ENCODE measurements at regions not wholly inside any gene's neighbourhood (a gene's known extent, or its start where the extent isn't known, plus 50 kb on each side); places are given as distances from the start of the nearest gene placed in this dataset.

DNA sequence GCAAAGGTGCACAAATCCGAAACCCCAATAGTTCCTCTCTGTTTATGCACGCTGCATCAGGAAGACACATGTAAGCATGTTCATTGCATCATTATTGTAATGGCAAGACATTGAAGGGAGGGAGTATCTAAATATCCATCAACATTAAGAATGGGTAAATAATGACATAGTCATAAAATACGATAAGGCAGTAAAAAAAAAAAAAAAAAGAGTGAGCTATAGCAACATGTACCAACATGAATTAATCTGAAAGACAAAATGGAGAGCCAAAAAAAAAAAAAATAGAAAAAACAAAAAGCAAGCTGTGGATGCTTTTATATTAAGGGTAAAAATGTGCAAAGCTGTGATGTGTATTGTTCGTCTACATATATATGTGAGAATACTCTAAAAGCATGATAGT, 70.2 kb upstream of the ABLIM1 start:
- ChIA-PET POLR2A (interaction anchor here (0.7 kb wide), 1 partner anchor 285 kb away, joined by 3 read pairs; no protein-coding TSS in a partner anchor), CTCF (no interaction called here)
- peaks cover 4% of the 10 kb centered on the region for H3K4me1 Mint-ChIP-seq
- H3K36me3 Mint-ChIP-seq = no peaks in the 10 kb centered on the region
- H3K27ac Mint-ChIP-seq = no peak overlapping the region
- DNase-seq (ENCODE audit: low spot score) = no peak
- TF ChIP-seq, protein P1, sequence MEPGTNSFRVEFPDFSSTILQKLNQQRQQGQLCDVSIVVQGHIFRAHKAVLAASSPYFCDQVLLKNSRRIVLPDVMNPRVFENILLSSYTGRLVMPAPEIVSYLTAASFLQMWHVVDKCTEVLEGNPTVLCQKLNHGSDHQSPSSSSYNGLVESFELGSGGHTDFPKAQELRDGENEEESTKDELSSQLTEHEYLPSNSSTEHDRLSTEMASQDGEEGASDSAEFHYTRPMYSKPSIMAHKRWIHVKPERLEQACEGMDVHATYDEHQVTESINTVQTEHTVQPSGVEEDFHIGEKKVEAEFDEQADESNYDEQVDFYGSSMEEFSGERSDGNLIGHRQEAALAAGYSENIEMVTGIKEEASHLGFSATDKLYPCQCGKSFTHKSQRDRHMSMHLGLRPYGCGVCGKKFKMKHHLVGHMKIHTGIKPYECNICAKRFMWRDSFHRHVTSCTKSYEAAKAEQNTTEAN (CRISPR knock-in tag; IDR thresholded peaks at IDR 0.05) = no peak
- TF ChIP-seq OVOL2 (CRISPR knock-in tag; IDR thresholded peaks at IDR 0.05; ENCODE audit: borderline replicate concordance) = no peak
- no peak for TF ChIP-seq FOXK1 (CRISPR knock-in tag; IDR thresholded peaks at IDR 0.05)
- TF ChIP-seq, protein P2, sequence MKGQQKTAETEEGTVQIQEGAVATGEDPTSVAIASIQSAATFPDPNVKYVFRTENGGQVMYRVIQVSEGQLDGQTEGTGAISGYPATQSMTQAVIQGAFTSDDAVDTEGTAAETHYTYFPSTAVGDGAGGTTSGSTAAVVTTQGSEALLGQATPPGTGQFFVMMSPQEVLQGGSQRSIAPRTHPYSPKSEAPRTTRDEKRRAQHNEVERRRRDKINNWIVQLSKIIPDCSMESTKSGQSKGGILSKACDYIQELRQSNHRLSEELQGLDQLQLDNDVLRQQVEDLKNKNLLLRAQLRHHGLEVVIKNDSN (CRISPR knock-in tag; IDR thresholded peaks at IDR 0.05) = no peak
- TF ChIP-seq, protein P3, sequence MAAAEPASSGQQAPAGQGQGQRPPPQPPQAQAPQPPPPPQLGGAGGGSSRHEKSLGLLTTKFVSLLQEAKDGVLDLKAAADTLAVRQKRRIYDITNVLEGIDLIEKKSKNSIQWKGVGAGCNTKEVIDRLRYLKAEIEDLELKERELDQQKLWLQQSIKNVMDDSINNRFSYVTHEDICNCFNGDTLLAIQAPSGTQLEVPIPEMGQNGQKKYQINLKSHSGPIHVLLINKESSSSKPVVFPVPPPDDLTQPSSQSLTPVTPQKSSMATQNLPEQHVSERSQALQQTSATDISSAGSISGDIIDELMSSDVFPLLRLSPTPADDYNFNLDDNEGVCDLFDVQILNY (CRISPR knock-in tag; IDR thresholded peaks at IDR 0.05) = no peak
- TF ChIP-seq, protein P4, sequence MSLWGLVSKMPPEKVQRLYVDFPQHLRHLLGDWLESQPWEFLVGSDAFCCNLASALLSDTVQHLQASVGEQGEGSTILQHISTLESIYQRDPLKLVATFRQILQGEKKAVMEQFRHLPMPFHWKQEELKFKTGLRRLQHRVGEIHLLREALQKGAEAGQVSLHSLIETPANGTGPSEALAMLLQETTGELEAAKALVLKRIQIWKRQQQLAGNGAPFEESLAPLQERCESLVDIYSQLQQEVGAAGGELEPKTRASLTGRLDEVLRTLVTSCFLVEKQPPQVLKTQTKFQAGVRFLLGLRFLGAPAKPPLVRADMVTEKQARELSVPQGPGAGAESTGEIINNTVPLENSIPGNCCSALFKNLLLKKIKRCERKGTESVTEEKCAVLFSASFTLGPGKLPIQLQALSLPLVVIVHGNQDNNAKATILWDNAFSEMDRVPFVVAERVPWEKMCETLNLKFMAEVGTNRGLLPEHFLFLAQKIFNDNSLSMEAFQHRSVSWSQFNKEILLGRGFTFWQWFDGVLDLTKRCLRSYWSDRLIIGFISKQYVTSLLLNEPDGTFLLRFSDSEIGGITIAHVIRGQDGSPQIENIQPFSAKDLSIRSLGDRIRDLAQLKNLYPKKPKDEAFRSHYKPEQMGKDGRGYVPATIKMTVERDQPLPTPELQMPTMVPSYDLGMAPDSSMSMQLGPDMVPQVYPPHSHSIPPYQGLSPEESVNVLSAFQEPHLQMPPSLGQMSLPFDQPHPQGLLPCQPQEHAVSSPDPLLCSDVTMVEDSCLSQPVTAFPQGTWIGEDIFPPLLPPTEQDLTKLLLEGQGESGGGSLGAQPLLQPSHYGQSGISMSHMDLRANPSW (CRISPR knock-in tag; conservative IDR thresholded peaks at IDR 0.05; ENCODE audit: low read depth) = no peak
- TF ChIP-seq IRF2 (CRISPR knock-in tag; IDR thresholded peaks at IDR 0.05; ENCODE audit: borderline replicate concordance, low read depth) = no peak
- no peak for TF ChIP-seq ZNF317 (CRISPR knock-in tag; IDR thresholded peaks at IDR 0.05; ENCODE audit: borderline replicate concordance, low read depth)
- no peak for TF ChIP-seq ZNF121 (CRISPR knock-in tag; IDR thresholded peaks at IDR 0.05)
- TF ChIP-seq JAZF1 (CRISPR knock-in tag; IDR thresholded peaks at IDR 0.05) = no peak
- no peak for TF ChIP-seq NFE2L1 (CRISPR knock-in tag; IDR thresholded peaks at IDR 0.05)
- TF ChIP-seq, protein P5, sequence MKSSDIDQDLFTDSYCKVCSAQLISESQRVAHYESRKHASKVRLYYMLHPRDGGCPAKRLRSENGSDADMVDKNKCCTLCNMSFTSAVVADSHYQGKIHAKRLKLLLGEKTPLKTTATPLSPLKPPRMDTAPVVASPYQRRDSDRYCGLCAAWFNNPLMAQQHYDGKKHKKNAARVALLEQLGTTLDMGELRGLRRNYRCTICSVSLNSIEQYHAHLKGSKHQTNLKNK (CRISPR knock-in tag; IDR thresholded peaks at IDR 0.05) = no peak
- peaks cover 14% of the 10 kb centered on the region for H3K9me3 Mint-ChIP-seq
- no peaks in the 10 kb centered on the region for H3K27me3 Mint-ChIP-seq (ENCODE audit: low read depth)
- ATAC-seq = no peak
- H3K4me3 Mint-ChIP-seq = no peak overlapping the region

DNA sequence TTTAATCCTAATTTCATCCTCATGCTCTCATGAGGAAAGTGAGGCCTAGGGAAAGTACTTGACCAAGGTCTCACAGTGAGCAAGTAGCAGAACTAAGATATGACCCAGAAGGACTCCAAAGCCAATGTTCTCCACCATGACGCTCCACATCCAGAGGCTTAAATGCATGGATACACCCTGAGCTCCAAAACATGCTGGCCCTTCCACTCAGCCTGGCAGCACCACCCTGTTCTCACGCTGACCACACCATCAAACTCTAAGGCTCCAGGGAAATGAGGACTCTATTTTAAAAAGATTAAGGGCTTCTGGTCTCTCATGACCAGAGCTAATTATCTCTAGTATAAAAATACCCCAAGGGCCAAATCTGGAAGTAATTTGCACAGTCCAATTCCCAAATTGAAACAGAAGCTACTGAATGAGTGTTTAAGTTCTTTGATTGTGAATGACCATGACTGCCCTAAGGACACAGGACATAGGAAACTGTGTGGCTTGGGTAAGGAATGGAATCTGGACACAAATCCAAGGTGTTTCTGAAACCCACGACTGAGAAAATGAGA, 71.1 kb upstream of the ABLIM1 start:
- Mint-ChIP-seq H3K4me3 (no peak overlapping the region), H3K27ac (no peak overlapping the region), H3K27me3 (ENCODE audit: low read depth) (no peaks in the 10 kb centered on the region), H3K36me3 (no peaks in the 10 kb centered on the region), H3K9me3 (peaks cover 14% of the 10 kb centered on the region), H3K4me1 (no peaks in the 10 kb centered on the region)
- no peak for DNase-seq (ENCODE audit: low spot score)
- CTCF ChIA-PET = interaction anchor here (1.0 kb wide), 1 partner anchor 35 kb away, joined by 3 read pairs; no protein-coding TSS in a partner anchor
- POLR2A ChIA-PET = interaction anchor here (0.7 kb wide), 1 partner anchor 284 kb away, joined by 3 read pairs; no protein-coding TSS in a partner anchor
- ATAC-seq = no peak
- TF ChIP-seq, protein P6, sequence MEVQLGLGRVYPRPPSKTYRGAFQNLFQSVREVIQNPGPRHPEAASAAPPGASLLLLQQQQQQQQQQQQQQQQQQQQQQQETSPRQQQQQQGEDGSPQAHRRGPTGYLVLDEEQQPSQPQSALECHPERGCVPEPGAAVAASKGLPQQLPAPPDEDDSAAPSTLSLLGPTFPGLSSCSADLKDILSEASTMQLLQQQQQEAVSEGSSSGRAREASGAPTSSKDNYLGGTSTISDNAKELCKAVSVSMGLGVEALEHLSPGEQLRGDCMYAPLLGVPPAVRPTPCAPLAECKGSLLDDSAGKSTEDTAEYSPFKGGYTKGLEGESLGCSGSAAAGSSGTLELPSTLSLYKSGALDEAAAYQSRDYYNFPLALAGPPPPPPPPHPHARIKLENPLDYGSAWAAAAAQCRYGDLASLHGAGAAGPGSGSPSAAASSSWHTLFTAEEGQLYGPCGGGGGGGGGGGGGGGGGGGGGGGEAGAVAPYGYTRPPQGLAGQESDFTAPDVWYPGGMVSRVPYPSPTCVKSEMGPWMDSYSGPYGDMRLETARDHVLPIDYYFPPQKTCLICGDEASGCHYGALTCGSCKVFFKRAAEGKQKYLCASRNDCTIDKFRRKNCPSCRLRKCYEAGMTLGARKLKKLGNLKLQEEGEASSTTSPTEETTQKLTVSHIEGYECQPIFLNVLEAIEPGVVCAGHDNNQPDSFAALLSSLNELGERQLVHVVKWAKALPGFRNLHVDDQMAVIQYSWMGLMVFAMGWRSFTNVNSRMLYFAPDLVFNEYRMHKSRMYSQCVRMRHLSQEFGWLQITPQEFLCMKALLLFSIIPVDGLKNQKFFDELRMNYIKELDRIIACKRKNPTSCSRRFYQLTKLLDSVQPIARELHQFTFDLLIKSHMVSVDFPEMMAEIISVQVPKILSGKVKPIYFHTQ (CRISPR knock-in tag; IDR thresholded peaks at IDR 0.05) = no peak
- TF ChIP-seq, protein P7, sequence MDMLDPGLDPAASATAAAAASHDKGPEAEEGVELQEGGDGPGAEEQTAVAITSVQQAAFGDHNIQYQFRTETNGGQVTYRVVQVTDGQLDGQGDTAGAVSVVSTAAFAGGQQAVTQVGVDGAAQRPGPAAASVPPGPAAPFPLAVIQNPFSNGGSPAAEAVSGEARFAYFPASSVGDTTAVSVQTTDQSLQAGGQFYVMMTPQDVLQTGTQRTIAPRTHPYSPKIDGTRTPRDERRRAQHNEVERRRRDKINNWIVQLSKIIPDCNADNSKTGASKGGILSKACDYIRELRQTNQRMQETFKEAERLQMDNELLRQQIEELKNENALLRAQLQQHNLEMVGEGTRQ (CRISPR knock-in tag; IDR thresholded peaks at IDR 0.05) = no peak

Data from WTC11 (cell line).